ENCODE measurements at regions not wholly inside any gene's neighbourhood (a gene's known extent, or its start where the extent isn't known, plus 50 kb on each side); places are given as distances from the start of the nearest gene placed in this dataset.

GRCh38 chr1:244252211-244252610, 199.5 kb downstream of the ADSS2 start:
- Histone ChIP-seq H3K9me3 (peaks cover 0 to 6% (median 0%) of the 10 kb centered on the region in 11 donors), H3K36me3 (no peaks in the 10 kb centered on the region), H3K27ac (peak overlapping the region in 1 of 10 donors; percentile 86), H3K4me3 (no peak overlapping the region), H3K27me3 (peaks cover 0 to 4% (median 0%) of the 10 kb centered on the region in 7 donors), H3K4me1 (peaks cover 0 to 34% (median 0%) of the 10 kb centered on the region in 9 donors)
- intact Hi-C loops (cut with DNase I): no loop called here
- TF ChIP-seq, protein P1, sequence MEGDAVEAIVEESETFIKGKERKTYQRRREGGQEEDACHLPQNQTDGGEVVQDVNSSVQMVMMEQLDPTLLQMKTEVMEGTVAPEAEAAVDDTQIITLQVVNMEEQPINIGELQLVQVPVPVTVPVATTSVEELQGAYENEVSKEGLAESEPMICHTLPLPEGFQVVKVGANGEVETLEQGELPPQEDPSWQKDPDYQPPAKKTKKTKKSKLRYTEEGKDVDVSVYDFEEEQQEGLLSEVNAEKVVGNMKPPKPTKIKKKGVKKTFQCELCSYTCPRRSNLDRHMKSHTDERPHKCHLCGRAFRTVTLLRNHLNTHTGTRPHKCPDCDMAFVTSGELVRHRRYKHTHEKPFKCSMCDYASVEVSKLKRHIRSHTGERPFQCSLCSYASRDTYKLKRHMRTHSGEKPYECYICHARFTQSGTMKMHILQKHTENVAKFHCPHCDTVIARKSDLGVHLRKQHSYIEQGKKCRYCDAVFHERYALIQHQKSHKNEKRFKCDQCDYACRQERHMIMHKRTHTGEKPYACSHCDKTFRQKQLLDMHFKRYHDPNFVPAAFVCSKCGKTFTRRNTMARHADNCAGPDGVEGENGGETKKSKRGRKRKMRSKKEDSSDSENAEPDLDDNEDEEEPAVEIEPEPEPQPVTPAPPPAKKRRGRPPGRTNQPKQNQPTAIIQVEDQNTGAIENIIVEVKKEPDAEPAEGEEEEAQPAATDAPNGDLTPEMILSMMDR (IDR thresholded peaks at IDR 0.05): no peak
- no peak for ATAC-seq
- no peak for DNase-seq
- WGBS, 2 donors: 94% methylated on average over 4 of the region's 4 CpGs

DNA sequence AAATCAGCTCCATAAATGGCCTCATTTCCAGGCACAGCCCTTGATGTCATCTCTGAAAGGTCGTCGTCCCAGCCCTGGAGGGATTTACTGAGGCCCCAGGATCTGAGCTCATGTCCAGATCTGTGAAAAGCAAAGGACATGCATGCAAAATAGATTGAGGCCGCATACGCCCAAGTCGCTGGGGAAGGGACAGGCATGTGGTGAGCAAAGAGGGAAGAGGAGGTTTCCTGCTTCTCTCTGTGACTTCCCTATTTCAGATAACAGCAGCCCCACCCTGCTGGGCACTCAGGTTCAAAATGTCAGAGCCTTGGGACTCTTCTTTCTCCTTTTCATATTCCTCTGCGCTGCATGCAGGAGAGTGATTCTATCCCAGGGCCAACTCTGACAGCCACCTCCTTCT, 197.2 kb downstream of the ADSS2 start:
- peak overlapping the region in 2 of 10 donors; percentile 35 to 86 for H3K27ac ChIP-seq

DNA sequence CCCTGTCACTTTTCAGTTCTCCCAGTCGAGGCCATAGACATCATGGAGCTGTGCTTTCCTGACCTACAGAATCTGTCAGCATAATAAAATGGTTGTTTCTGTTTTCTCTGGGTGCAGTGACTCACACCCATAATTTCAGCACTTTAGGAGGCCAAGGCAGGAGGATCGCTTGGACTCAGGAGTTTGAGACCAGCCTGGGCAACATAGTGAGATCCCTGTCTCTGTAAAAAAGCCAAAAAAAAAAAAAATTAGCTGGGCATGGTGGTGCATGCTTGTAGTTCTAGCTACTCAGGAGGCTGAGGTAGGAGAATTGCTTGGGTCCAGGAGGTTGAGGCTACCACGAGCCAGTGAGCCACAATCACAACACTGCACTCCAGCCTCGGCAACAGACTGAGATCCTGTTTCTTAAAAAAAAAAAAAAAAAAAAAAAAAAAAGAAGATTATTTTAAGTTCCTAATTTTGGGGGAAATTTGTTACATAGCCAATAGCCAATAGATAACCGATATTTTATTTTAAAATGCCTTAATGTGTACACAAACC, 196.2 kb downstream of the ADSS2 start:
- 78 to 95% methylated on average over 5 of the region's 5 CpGs for WGBS, 2 donors
- Histone ChIP-seq H3K36me3 (no peaks in the 10 kb centered on the region), H3K27ac (peak overlapping the region in 1 of 10 donors; percentile 86), H3K9me3 (peaks cover 0 to 6% (median 0%) of the 10 kb centered on the region in 11 donors), H3K27me3 (peaks cover 0 to 5% (median 0%) of the 10 kb centered on the region in 7 donors), H3K4me1 (peaks cover 0 to 34% (median 0%) of the 10 kb centered on the region in 9 donors), H3K4me3 (no peak overlapping the region)
- TF ChIP-seq, protein P1 (IDR thresholded peaks at IDR 0.05): no peak
- intact Hi-C loops (cut with DNase I): no loop called here
- ATAC-seq: no peak
- no peak for DNase-seq

More for the DNA sequence above, 197.2 kb downstream of the ADSS2 start:
- H3K27me3 ChIP-seq: peaks cover 0 to 4% (median 0%) of the 10 kb centered on the region in 7 donors
- H3K36me3 ChIP-seq: no peaks in the 10 kb centered on the region
- no peak overlapping the region for H3K4me3 ChIP-seq
- intact Hi-C loops (cut with DNase I): no loop called here
- TF ChIP-seq, protein P1 (IDR thresholded peaks at IDR 0.05): no peak
- DNase-seq (peak in 1 of 2 donors; percentile 21), ATAC-seq (peak; percentile 38 to 88 (median 66))
- peaks cover 0 to 6% (median 0%) of the 10 kb centered on the region in 11 donors for H3K9me3 ChIP-seq
- H3K4me1 ChIP-seq: peaks cover 0 to 34% (median 0%) of the 10 kb centered on the region in 9 donors
- WGBS, 2 donors: 54 to 67% methylated on average over 6 of the region's 6 CpGs

- peaks cover 0 to 6% (median 0%) of the 10 kb centered on the region in 7 donors for H3K27me3 ChIP-seq
- H3K36me3 ChIP-seq: no peaks in the 10 kb centered on the region
- no peak overlapping the region for H3K27ac ChIP-seq
- ATAC-seq (no peak), DNase-seq (no peak)
- peaks cover 0 to 34% (median 0%) of the 10 kb centered on the region in 9 donors for H3K4me1 ChIP-seq
- intact Hi-C loops (cut with DNase I): no loop called here
- no peak overlapping the region for H3K4me3 ChIP-seq
- H3K9me3 ChIP-seq: peaks cover 0 to 6% (median 0%) of the 10 kb centered on the region in 11 donors
- TF ChIP-seq, protein P1 (IDR thresholded peaks at IDR 0.05): no peak
- 78 to 84% methylated on average over 13 of the region's 13 CpGs for WGBS, 2 donors
Measured at GRCh38 chr1:244256086-244256676, 195.5 kb downstream of the ADSS2 start.
